GM18507 (cell line): ENCODE measurements at regions not wholly inside any gene's neighbourhood (a gene's known extent, or its start where the extent isn't known, plus 50 kb on each side); places are given as distances from the start of the nearest gene placed in this dataset.
"Not testable (repeated sequence)": the region's sequence is repeated elsewhere in the genome, so short reads cannot be mapped to it uniquely, and the experiment has no call there.

ENCODE experiments used
- DNase-seq: peaks from one replicate; pipeline ENCODE4 v3.0.0; 2011; ENCODE audit warnings: low read depth; ENCODE audit not compliant: insufficient read length; ENCODE audit errors: extremely low spot score
- FAIRE-seq: peaks from 2 replicates; lab custom pipeline; 2011; peaks lifted over from hg19 to GRCh38; lab: Jason Lieb, UNC

GRCh38 chr2:89233931-89234330 is 542.5 kb downstream of the RPIA start:
- not testable (repeated sequence) for FAIRE-seq, DNase-seq

- not testable (repeated sequence) for FAIRE-seq, DNase-seq
Observed at GRCh38 chr2:89234818-89235466, 543.5 kb downstream of the RPIA start.

GRCh38 chr2:89236832-89237450 is 545.5 kb downstream of the RPIA start:
- not testable (repeated sequence) for FAIRE-seq, DNase-seq

- not testable (repeated sequence) for FAIRE-seq, DNase-seq
Observed at GRCh38 chr2:89237783-89238182, 546.3 kb downstream of the RPIA start.

GRCh38 chr2:89243114-89243700 is 551.7 kb downstream of the RPIA start:
- not testable (repeated sequence) for DNase-seq
- peak; percentile 54 for FAIRE-seq

- not testable (repeated sequence) for FAIRE-seq, DNase-seq
Observed at GRCh38 chr2:89244407-89244806, 552.9 kb downstream of the RPIA start.

GRCh38 chr2:89245478-89245877 is 554.0 kb downstream of the RPIA start:
- FAIRE-seq, DNase-seq: not testable (repeated sequence)

GRCh38 chr2:89246027-89246426 is 554.6 kb downstream of the RPIA start:
- DNase-seq, FAIRE-seq: not testable (repeated sequence)

- not testable (repeated sequence) for DNase-seq, FAIRE-seq
Observed at GRCh38 chr2:89246620-89247019, 555.1 kb downstream of the RPIA start.

- FAIRE-seq, DNase-seq: not testable (repeated sequence)
Observed at GRCh38 chr2:89255013-89255412, 563.5 kb downstream of the RPIA start.

- not testable (repeated sequence) for DNase-seq, FAIRE-seq
Observed at GRCh38 chr2:89273443-89273842, 582.0 kb downstream of the RPIA start.

- DNase-seq, FAIRE-seq: not testable (repeated sequence)
Observed at GRCh38 chr2:89280536-89280935, 589.1 kb downstream of the RPIA start.

GRCh38 chr2:89286448-89287080 is 595.1 kb downstream of the RPIA start:
- DNase-seq, FAIRE-seq: not testable (repeated sequence)

- not testable (repeated sequence) for DNase-seq, FAIRE-seq
Observed at GRCh38 chr2:89287084-89287483, 595.6 kb downstream of the RPIA start.

GRCh38 chr2:89291717-89292298 is 600.3 kb downstream of the RPIA start:
- FAIRE-seq, DNase-seq: not testable (repeated sequence)

GRCh38 chr2:89293399-89293798 is 601.9 kb downstream of the RPIA start:
- FAIRE-seq, DNase-seq: not testable (repeated sequence)

- not testable (repeated sequence) for FAIRE-seq, DNase-seq
Observed at GRCh38 chr2:89294335-89294734, 602.9 kb downstream of the RPIA start.

- DNase-seq, FAIRE-seq: not testable (repeated sequence)
Observed at GRCh38 chr2:89296820-89297398, 605.4 kb downstream of the RPIA start.

- FAIRE-seq, DNase-seq: not testable (repeated sequence)
Observed at GRCh38 chr2:89299196-89299595, 607.7 kb downstream of the RPIA start.
